GM13976 (cell line): ENCODE measurements at regions not wholly inside any gene's neighbourhood (a gene's known extent, or its start where the extent isn't known, plus 50 kb on each side); places are given as distances from the start of the nearest gene placed in this dataset.

Experiments
- DNase-seq: peaks from one replicate; pipeline ENCODE4 v3.0.0; 2012; ENCODE audit warnings: low spot score
- in situ Hi-C: fragments of 300-500 bp; cut with MboI; formaldehyde crosslinking; loops from one replicate; pipeline ENCODE4 v1.12.0; 2022; ENCODE audit warnings: low sequenced_read_pairs, mixed read lengths, inconsistent platforms; ENCODE audit not compliant: unreplicated experiment
- TF ChIP-seq, protein P1 (sequence below): IDR thresholded peaks from 2 replicates; pipeline ENCODE4 v1.5.1; 2012; ENCODE audit warnings: borderline replicate concordance, mild to moderate bottlenecking; ENCODE audit not compliant: insufficient read depth; ENCODE audit errors: extremely low read depth, missing control alignments, control extremely low read depth

DNA sequence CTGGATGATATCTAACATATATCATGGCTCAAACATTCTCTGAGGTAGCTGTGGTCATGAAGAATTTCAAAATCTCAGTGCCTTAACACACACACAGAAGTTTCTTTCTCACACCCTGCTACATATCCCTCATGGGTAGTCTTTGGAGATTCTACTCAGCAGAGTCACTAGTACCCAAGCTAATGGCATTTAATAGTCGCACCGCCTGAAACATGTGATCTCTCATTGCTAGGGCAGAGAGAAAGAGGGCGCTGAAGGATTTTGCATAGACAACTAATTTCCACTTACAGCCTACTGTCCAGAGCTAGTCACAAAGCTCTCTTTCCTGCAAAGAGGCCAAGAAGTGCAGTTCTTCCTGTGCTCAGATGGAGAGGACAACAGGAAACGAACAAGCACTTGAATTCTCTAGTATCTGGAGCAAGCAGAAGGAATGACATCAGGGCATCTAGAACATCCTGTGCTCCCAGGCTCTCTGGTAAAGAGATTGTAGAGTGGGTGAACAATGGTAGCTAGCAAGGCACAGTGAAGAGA lies 183.4 kb upstream of the PTBP2 start:
- TF ChIP-seq, protein P1, sequence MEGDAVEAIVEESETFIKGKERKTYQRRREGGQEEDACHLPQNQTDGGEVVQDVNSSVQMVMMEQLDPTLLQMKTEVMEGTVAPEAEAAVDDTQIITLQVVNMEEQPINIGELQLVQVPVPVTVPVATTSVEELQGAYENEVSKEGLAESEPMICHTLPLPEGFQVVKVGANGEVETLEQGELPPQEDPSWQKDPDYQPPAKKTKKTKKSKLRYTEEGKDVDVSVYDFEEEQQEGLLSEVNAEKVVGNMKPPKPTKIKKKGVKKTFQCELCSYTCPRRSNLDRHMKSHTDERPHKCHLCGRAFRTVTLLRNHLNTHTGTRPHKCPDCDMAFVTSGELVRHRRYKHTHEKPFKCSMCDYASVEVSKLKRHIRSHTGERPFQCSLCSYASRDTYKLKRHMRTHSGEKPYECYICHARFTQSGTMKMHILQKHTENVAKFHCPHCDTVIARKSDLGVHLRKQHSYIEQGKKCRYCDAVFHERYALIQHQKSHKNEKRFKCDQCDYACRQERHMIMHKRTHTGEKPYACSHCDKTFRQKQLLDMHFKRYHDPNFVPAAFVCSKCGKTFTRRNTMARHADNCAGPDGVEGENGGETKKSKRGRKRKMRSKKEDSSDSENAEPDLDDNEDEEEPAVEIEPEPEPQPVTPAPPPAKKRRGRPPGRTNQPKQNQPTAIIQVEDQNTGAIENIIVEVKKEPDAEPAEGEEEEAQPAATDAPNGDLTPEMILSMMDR = no peak
- in situ Hi-C loops = no loop called here
- DNase-seq = no peak

DNA sequence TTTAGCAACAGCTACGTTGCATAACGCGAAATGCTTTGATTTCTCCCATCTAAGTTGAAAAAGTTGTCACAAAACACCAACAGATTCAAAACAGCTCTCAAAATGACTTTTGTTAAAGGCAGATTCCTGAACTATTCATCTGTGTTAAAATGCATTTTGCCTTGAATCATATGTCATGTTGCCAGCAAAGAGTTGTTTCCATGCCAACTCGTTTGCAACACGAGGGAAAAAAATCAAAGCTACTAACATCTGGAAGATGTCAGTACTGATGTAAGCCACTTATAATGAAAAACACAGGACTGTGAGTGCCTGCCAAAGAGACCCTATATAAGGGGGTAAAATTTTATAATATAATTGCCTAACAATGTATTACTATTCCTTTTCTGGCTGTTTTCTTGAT lies 182.7 kb upstream of the PTBP2 start:
- TF ChIP-seq, protein P1 = no peak
- no peak for DNase-seq
- in situ Hi-C loops = no loop called here

DNA sequence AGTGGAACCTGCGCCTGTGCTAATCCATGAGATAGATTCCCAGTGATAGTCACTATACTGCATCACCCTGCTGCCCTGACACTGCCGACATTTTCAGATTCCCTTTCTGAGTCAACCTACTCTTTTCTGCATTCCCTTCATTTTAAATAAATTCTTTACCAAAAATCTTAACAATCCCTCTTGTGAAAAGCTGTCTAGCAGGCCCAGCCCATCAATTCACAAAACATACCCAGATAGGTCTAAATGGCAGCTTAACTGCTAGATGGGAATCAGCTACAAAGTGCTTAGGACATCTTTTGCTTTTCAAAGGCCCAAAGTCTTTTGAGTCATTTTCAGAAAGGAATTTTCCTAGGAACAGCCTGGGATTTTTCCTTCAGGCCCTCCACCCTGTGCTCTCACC lies 180.1 kb upstream of the PTBP2 start:
- DNase-seq = no peak
- in situ Hi-C loops = no loop called here
- TF ChIP-seq, protein P1 = no peak

DNA sequence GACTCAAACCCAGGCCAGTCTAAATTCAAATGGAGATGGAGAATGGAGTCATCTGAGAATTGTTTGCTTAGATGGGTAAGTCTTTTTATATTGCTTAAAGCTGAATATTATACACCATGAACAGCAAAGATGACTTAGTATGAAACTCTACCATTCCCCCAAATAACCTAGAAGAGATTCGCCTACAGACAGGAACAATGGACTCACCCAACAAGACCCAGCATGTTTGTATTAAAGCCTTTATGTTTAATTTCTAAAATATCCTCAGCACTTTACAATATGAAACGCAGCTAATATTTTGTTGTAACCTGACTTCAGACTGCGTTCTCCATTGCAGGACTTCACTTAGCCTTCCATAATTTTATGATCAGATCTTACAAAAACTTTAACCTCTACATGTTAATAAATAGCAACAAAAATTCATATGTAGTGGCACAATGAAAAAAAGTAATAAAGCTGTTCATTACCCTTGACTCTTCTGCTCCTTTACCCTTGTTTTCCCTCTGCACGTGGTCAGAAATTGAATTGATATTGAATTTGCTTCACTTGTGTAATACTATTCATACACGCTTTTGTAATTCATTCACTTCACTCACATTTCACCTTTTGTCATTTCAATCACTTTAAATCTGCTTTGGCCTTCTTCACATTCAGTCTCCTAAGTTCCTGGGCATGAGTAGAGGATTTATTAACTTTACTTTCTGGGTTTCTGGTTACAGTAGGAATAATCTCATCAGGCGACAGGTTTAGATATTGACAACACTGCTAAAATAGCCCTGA lies 177.3 kb upstream of the PTBP2 start:
- in situ Hi-C loops = no loop called here
- DNase-seq = no peak
- TF ChIP-seq, protein P1 = no peak

DNA sequence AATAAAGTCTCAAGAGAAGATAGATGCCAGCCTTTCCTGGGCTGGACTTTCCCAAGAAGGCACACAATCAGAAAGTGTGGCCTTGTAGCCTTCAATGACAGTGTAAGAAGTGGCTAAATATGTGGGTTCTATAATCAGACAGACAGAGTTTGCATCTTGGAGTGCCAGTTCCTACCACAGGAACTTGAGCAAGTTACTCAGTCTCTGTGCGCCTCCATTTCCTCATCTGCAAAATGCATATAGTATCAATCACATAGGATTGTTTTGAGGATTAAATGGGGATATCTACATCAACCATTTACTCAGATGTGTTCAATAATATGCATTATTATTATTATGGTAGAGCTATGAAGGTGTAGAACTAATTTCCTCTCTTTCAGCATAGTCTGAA lies 176.8 kb upstream of the PTBP2 start:
- in situ Hi-C loops = no loop called here
- no peak for DNase-seq
- TF ChIP-seq, protein P1 = no peak

- DNase-seq = no peak
- in situ Hi-C loops = no loop called here
- TF ChIP-seq, protein P1 = no peak
Measured at GRCh38 chr1:96545935-96546656, 175.5 kb upstream of the PTBP2 start.
